KMS-11 (cell line): ENCODE measurements at regions not wholly inside any gene's neighbourhood (a gene's known extent, or its start where the extent isn't known, plus 50 kb on each side); places are given as distances from the start of the nearest gene placed in this dataset.

ENCODE experiments used
- H2AFZ ChIP-seq: fragments of 200-600 bp; sonication (generic); 2 replicates; pipeline ENCODE4 v1.6.1; 2016; ENCODE audit warnings: antibody characterized with exemption, mixed run types, low read depth
- H3K27ac ChIP-seq: fragments of 200-600 bp; sonication (generic); 2 replicates; pipeline ENCODE4 v1.6.1; 2016; ENCODE audit warnings: mild to moderate bottlenecking, mixed run types
- H3K27me3 ChIP-seq: fragments of 200-600 bp; sonication (generic); 2 replicates; pipeline ENCODE4 v1.6.1; 2017; ENCODE audit warnings: mild to moderate bottlenecking, low read depth, mixed run types, moderate library complexity; ENCODE audit not compliant: insufficient read depth
- H3K36me3 ChIP-seq: fragments of 200-600 bp; sonication (generic); 2 replicates; pipeline ENCODE4 v1.6.1; 2017; ENCODE audit warnings: mild to moderate bottlenecking, mixed run types; ENCODE audit not compliant: insufficient read depth
- H3K4me1 ChIP-seq: fragments of 200-600 bp; sonication (generic); 2 replicates; pipeline ENCODE4 v1.6.1; 2016; ENCODE audit warnings: mild to moderate bottlenecking, low read depth, mixed run types; ENCODE audit not compliant: poor library complexity, severe bottlenecking
- H3K4me2 ChIP-seq: fragments of 200-600 bp; sonication (generic); 2 replicates; pipeline ENCODE4 v1.7.0; 2016; ENCODE audit warnings: mild to moderate bottlenecking, mixed run types
- H3K4me3 ChIP-seq: fragments of 200-600 bp; sonication (generic); IDR thresholded peaks from 2 replicates; pipeline ENCODE4 v1.6.1; 2017; ENCODE audit warnings: low read depth, low read length, mixed read lengths; ENCODE audit not compliant: insufficient read depth
- H3K79me2 ChIP-seq: fragments of 200-600 bp; sonication (generic); 2 replicates; pipeline ENCODE4 v1.6.1; 2016; ENCODE audit warnings: low read depth, mixed run types; ENCODE audit not compliant: insufficient read depth
- H3K9ac ChIP-seq: fragments of 200-600 bp; sonication (generic); 2 replicates; pipeline ENCODE4 v1.6.1; 2016; ENCODE audit warnings: mild to moderate bottlenecking, mixed run types
- H4K20me1 ChIP-seq: fragments of 200-600 bp; sonication (generic); 2 replicates; pipeline ENCODE4 v1.6.1; 2016; ENCODE audit warnings: mild to moderate bottlenecking, mixed run types; ENCODE audit not compliant: insufficient read depth
- TF ChIP-seq, protein P1 (sequence below): fragments of 200-600 bp; sonication (generic); conservative IDR thresholded peaks from 2 replicates; pipeline ENCODE4 v1.6.1; 2017; ENCODE audit warnings: low read depth, mild to moderate bottlenecking, antibody characterized with exemption, low read length, moderate library complexity, mixed read lengths

DNA sequence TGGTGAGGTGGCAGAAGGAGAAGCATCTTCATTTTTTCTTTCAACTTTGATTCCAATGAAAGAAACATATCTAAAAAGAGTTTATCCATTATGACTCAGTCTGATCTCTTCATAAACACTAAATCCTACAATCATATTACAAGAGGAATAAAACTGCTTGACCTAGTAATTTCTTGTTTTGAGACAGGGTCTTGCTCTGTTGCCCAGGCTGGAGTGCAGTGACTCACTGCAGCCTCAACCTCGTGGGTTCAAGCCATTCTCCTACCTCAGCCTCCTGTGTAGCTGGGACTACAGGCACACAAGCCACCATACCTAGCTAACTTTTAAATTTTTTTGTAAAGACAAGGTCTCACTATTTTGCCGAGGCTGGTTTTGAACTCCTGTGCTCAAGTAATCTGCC lies 147.2 kb downstream of the NDUFA12 start:
- no peak overlapping the region for H3K27ac ChIP-seq
- TF ChIP-seq, protein P1, sequence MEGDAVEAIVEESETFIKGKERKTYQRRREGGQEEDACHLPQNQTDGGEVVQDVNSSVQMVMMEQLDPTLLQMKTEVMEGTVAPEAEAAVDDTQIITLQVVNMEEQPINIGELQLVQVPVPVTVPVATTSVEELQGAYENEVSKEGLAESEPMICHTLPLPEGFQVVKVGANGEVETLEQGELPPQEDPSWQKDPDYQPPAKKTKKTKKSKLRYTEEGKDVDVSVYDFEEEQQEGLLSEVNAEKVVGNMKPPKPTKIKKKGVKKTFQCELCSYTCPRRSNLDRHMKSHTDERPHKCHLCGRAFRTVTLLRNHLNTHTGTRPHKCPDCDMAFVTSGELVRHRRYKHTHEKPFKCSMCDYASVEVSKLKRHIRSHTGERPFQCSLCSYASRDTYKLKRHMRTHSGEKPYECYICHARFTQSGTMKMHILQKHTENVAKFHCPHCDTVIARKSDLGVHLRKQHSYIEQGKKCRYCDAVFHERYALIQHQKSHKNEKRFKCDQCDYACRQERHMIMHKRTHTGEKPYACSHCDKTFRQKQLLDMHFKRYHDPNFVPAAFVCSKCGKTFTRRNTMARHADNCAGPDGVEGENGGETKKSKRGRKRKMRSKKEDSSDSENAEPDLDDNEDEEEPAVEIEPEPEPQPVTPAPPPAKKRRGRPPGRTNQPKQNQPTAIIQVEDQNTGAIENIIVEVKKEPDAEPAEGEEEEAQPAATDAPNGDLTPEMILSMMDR, result no peak
- no peaks in the 10 kb centered on the region for H3K36me3 ChIP-seq
- H3K4me2 ChIP-seq, result no peak overlapping the region
- H2AFZ ChIP-seq, result no peak overlapping the region
- no peak overlapping the region for H3K9ac ChIP-seq
- H4K20me1 ChIP-seq, result no peaks in the 10 kb centered on the region
- H3K27me3 ChIP-seq, result no peaks in the 10 kb centered on the region
- H3K4me1 ChIP-seq, result peaks cover 3% of the 10 kb centered on the region
- no peak overlapping the region for H3K4me3 ChIP-seq
- no peaks in the 10 kb centered on the region for H3K79me2 ChIP-seq

DNA sequence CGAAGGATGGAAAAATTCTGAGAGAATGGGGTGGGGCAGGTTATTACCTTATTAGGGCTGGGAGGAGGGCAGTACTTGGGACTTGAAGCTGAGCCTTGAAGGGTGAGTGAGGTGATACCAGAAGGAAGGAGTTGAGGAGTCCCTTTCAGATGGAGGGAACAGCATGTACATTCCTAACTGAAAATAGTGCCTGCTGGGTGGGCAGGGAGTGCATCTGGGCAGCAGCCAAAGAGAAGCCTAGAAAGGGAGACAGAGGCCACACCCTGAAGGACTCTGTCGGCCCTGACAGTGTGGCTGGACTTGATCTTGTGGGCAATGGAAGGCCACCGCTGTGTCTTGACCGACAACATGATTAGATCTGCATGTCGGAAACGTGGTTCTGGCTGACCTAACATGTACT lies 147.6 kb downstream of the NDUFA12 start:
- H3K4me3 ChIP-seq, result no peak overlapping the region
- H3K4me2 ChIP-seq, result no peak overlapping the region
- peaks cover 3% of the 10 kb centered on the region for H3K4me1 ChIP-seq
- no peak overlapping the region for H2AFZ ChIP-seq
- TF ChIP-seq, protein P1, result no peak
- no peaks in the 10 kb centered on the region for H4K20me1 ChIP-seq
- H3K27ac ChIP-seq, result no peak overlapping the region
- H3K27me3 ChIP-seq, result no peaks in the 10 kb centered on the region
- no peaks in the 10 kb centered on the region for H3K79me2 ChIP-seq
- H3K9ac ChIP-seq, result no peak overlapping the region
- H3K36me3 ChIP-seq, result no peaks in the 10 kb centered on the region

DNA sequence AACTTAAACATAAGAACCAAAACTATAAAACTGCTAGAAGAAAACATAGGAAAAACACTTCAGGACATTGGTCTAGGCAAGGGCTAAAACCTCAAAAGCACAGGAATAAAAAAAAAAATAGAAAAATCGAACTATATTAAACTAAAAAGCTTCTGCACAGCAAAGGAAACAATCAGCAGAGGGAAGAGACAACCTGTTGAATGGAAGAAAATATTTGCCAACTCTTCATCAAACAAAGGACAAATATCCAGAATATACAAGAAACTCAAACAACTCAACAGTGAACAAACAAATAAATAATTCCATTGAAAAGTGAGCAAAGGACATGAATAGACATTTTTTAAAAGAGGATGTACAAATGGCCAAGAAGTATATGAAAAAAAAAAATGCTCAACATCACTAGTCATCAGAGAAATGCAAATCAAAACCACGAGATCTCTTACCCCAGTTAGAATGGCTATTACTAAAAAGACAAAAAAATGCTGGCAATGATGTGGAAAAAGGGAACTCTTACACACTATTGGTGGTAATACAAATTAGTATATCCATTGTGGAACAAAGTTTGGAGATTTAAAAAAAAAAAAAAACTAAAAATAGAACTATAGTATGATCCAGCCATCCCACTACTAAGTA lies 152.0 kb downstream of the NDUFA12 start:
- H3K79me2 ChIP-seq, result no peaks in the 10 kb centered on the region
- TF ChIP-seq, protein P1, result no peak
- H3K4me1 ChIP-seq, result peaks cover 3% of the 10 kb centered on the region
- H3K9ac ChIP-seq, result no peak overlapping the region
- H3K27me3 ChIP-seq, result no peaks in the 10 kb centered on the region
- no peak overlapping the region for H3K27ac ChIP-seq
- no peak overlapping the region for H3K4me2 ChIP-seq
- no peaks in the 10 kb centered on the region for H3K36me3 ChIP-seq
- no peak overlapping the region for H3K4me3 ChIP-seq
- no peaks in the 10 kb centered on the region for H4K20me1 ChIP-seq
- H2AFZ ChIP-seq, result no peak overlapping the region

DNA sequence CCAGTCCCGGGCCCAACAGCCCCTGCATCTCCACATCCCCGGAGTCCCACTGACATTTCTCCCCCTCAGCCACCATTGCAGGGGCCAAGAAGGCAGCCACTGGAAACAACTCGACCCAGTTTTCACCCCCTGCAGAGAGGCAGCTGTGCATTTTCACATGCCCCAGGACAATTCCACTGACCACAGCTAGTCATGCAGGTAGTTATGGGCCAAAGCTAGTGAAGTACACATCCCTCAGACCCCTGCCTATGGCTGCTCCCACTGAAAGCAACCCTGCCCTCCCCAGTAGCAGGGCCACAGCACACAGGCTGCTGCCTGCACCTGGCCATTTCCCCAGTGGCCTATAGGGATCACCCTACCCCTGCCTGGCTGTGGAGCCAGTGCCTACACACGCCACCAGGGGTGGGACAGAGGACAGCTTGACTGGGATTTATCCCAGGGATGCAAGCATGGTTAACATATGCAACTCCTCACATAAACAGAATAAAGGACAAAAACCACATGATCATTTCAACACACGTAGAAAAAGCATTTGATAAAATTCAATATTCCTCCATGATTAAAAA lies 154.0 kb downstream of the NDUFA12 start:
- Histone ChIP-seq H3K79me2 (no peaks in the 10 kb centered on the region), H3K27ac (no peak overlapping the region), H4K20me1 (no peaks in the 10 kb centered on the region)

More for the DNA sequence above, 154.0 kb downstream of the NDUFA12 start:
- Histone ChIP-seq H3K4me3 (no peak overlapping the region), H3K9ac (no peak overlapping the region), H2AFZ (no peak overlapping the region), H3K4me2 (no peak overlapping the region), H3K27me3 (no peaks in the 10 kb centered on the region), H3K36me3 (no peaks in the 10 kb centered on the region), H3K4me1 (peaks cover 3% of the 10 kb centered on the region)
- TF ChIP-seq, protein P1, result no peak
